CD1c-positive myeloid dendritic cell (primary cell): ENCODE measurements at regions not wholly inside any gene's neighbourhood (a gene's known extent, or its start where the extent isn't known, plus 50 kb on each side); places are given as distances from the start of the nearest gene placed in this dataset.
"Not testable (repeated sequence)": the region's sequence is repeated elsewhere in the genome, so short reads cannot be mapped to it uniquely, and the experiment has no call there.

Experiments used
- DNase-seq: peaks from one replicate; pipeline ENCODE4 v3.0.0-alpha.2; 2016; ENCODE audit errors: extremely low spot score

DNA sequence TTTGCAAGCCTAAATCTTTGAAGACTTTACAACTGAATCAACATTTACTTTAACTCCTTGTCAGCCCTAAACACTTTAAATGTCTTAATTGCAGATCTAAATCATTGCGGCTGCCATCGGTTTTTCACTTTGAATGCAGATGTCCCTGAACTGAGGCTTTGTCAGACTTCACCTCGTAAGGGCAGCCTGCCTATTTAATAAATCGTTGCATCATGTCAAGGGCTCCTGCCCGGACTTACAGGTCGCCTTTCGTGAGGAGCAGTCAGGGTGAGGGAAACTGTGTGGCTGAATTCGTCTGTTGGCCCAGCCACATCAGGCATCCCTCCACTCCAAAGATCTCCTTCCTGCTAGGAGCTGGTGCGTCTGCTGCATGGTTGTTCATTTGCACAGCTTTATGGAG, 368.2 kb upstream of the NPVF start:
- no peak for DNase-seq

DNA sequence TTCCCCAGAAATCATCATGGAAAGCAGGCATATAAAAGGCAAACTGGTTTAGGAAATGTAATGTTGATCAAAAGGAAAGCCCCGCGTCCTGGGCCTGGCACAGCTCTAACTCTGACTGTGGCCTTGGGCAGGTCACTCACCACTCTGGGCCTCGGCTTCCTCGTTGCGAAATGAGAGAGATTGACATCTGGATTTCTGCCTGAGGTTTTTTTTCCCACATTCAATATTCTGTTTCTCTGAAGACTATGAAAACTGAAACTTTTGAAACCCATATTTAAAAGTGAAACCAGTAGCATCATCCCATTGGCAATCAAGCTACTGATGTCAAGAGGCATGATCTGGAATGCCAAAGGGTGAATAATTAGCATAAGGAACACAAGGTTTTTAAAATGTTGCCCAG, 369.7 kb upstream of the NPVF start:
- DNase-seq: no peak

DNA sequence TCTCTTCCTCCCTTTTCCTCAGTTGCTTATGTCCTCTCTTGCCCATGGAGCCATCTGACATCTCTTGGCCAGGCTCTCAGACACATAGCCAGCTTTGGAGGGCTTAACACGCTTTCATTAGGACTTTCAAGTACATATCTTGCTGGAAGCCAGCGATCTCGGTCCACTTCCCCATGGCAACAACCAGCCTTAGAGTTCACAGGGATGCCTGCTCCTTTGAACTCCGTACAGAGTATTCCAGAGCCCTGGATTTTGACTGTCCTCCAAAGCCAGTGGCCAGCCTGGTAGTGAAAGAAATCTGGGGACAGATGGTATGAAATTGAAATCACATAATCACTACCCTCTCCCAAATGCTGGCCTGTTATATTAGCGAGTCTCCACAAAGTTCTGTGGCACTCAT, 370.5 kb upstream of the NPVF start:
- no peak for DNase-seq

DNA sequence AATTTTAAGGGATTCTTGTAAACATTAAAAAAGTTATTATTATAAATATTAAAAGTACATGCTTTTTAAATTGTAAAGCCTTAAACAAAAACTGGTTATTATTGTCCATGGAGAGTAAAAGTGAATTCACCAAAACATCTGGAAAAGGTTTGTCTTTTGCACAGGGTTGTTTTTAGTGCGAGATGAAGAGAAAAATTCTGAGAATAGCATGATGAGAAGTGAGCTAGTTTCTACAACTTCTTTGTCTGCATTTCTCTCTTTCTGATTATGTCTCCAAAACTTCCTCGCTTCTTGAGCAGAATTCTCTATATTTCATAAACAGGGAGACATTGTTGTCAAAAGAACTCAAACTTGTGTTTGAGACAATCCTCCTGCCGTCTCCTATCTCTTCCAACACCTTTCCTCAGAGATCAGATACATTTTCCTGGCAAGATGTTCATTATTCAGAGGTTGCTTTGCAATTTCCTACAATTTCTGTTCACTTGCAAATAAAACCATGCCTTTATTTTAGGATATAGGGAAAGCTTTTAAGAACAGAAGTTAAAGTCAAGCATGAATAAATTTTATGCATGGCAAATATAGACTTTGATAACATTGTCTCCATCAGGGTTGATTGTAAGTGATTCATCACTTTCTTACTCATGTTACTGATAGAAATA, 372.1 kb upstream of the NPVF start:
- no peak for DNase-seq

DNA sequence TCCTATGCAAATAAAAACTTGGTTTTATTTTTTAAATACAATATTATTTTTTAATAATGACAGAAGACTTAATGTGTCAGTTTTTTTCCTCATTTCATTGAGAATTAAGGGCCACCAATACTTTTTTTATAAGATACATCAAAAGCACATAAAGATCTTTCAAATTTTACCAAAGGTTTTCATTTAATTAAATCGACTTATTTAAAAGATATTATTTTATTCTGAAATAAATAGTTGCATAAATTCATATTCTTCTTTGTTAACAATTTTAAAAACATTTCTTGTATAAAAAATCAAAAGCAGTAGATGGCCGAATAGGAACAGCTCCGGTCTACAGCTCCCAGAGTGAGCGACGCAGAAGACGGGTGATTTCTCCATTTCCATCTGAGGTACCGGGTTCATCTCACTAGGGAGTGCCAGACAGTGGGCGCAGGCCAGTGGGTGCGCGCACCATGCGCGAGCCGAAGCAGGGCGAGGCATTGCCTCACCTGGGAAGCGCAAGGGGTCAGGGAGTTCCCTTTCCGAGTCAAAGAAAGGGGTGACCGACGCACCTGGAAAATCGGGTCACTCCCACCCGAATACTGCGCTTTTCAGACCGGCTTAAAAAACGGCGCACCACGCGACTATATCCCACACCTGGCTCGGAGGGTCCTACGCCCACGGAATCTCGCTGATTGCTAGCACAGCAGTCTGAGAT, 374.6 kb upstream of the NPVF start:
- DNase-seq: not testable (repeated sequence)

DNA sequence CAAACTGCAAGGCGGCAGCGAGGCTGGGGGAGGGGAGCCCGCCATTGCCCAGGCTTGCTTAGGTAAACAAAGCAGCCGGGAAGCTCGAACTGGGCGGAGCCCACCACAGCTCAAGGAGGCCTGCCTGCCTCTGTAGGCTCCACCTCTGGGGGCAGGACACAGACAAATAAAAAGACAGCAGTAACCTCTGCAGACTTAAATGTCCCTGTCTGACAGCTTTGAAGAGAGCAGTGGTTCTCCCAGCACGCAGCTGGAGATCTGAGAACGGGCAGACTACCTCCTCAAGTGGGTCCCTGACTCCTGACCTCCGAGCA, 375.1 kb upstream of the NPVF start:
- DNase-seq: not testable (repeated sequence)

DNA sequence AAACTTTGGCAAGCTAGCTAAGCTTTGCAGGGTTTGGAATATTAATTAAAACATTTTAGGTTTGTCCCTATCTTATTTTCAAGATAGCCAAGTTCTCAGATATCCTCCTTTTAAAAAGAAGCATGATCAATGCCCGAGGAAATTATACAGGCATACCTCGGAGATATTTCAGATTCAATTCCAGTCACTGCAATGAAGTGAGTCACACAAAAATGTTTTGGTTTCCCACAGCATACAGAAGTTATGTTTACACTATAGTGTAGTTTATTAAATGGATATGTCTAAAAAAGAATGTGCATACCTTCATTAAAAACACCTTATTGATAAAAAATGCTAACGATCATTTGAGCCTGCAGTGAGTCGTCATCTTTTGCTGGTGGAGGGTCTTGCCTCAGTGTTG, 382.9 kb upstream of the NPVF start:
- no peak for DNase-seq

DNA sequence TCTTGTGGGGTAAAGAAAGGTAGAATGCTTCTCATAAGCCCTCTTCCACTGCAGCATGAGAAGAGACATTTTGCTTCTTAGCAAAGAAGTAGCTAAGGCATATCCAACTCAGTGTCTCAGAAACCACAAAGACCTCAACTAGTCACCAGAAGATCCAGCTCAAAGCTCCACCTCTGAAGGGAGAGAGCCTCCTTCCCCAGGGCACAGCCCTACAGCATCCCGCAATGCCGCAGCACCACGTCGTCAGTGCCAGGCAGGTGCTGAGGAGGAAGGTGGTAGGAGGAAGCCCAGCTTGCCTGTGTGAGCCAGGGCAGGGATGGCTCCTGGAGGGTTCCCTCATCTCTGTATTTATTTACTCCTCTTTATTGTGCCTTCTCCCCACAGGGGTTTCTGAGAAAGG, 385.6 kb upstream of the NPVF start:
- DNase-seq: no peak

DNA sequence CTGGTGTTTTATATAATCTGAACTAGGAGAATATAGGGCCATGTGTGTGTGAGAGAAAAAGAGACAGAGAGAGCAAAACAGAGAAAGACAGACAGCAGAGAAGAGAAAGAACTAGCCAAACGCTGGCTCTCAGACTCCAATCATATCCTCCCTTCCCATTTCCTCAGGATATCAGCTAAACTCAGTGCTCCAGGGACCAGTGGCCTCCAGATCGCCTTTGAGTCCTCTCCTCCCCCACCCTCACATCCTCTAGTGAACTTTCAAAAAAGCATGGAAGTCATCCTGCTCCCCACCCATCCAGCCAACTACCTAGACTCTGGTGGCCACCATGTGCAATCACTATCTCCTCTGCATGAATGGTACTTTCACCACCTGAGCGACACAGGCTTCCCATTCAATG, 386.1 kb upstream of the NPVF start:
- DNase-seq: no peak

DNA sequence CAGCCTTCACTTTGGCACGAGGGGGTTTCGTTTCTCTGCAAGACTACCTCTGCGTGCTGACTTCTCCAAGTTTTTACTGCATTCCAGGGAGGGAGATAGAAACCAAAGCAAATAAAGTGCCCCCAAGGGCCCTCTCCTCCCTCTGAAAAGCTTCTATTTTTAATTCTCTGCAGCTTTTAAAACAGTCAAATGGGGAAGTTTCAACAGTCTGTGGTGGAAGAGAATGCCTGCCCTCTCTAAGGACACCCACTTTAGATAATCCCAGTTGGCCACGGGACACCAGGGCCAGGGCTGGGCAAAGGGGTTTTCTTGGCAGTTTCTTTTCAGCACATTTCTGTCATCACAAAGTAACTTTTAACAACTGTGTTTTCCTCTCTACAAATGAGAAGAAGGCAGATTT, 386.7 kb upstream of the NPVF start:
- no peak for DNase-seq

DNA sequence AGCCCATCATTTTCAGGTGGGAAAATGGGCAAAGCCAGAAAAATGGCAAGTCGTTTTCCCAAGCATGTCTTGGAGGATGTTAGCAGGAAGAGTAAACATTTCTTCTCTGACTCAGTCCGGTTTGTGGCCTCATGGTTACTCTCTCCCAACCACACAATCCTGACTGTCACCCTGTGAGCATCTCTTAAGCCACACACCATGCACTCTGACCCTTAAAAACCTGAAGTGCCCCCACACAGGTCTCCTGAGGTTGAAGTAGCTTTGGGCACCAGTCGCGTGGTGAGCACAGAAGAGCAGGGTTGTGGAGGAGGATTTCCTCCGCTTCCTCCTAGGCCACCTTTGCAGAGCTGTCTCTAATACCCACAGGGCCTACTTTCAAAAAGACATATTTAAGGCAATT, 387.3 kb upstream of the NPVF start:
- DNase-seq: no peak

DNA sequence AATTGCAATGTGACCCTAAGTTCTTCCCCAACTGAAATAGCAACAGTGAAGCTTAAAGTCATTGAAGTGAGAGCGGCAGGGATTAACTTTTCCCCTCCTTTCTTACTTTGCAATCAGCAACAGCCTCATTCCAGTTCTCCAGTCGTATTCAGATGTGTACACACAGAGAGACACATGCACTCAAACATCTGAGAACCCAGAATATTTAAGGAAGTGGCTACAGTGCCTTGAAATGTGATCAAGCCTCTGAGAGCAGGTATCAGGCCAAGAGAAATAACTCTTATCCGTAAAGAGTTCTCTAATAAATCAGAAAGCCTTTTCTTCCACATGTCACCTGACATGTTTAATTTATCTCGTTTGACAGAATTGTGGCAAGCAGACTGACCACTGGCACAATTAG, 388.9 kb upstream of the NPVF start:
- no peak for DNase-seq

DNA sequence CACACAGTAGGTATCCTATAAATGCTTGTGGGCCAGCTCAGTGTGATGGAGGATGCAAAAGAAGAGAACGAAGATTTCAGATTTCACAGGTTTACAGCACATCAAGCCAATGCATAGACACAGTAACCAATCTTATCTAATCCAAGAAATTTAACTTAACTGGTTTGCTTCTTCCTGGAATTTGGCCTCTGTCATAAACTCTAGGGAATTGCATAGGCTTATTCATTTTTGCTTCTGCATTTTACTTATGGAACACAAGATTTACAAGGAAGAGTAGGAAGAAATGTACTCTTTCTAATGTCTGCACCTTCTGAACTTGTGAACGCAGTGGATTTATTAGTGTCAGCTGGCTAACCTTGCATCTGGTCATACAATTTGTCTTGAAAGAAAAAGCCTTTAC, 389.4 kb upstream of the NPVF start:
- no peak for DNase-seq

DNA sequence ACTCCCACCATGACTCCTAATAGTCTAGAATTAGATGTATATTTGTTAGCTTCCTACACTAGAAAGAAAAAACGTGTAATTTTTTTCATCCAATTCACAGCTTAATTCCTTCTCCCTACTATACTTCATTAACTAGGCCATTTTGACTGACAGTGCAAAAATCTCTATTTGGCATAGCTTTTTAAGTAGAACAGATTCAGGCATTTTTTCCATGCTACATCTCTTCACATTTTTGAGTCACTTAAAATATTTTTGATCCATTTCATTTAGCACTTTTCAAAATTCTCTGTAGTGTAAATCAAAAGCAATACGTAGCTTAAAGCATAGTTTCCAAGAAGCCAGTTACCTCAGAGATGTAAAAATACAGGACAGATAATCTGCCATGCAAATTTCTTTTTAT, 391.1 kb upstream of the NPVF start:
- no peak for DNase-seq

DNA sequence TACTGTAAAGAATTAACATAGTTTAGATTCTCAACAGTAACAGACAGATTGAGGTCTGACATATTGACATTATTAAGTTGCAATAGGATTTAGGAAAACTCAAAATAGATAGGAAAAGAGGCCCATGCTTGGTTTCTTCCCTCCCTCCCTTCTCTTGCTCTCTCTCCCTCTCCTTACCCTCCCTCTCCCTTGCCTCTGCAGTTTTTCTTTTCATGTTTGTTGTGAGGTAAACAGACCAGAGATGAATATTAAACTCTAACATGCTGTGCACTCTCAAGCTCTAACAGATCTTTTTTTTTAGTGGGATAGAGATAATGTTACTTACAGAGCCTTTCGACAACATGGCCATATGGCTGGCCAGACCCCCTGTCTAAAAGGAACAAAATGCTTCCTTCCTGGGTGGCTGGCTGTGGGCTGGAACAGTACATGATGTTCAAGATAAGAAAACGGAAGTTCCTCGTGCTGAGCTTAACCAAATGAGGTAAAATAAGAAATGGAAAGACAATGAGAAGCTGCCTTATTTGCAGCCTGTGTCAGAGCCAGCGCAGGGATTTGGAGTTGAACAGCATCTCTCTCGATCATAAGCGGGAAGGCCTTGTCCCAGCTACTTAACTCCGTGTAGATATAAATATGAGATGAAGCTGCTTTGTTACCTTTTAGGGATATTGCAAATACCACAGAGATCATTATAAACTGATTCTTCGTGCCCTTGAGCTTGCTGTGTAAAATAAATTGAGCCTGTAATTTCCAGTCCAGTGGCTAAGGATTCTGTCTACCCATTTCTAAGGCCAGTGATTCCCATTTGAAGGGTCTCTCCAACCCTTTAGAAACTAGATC, 391.9 kb upstream of the NPVF start:
- DNase-seq: peak; percentile 25

DNA sequence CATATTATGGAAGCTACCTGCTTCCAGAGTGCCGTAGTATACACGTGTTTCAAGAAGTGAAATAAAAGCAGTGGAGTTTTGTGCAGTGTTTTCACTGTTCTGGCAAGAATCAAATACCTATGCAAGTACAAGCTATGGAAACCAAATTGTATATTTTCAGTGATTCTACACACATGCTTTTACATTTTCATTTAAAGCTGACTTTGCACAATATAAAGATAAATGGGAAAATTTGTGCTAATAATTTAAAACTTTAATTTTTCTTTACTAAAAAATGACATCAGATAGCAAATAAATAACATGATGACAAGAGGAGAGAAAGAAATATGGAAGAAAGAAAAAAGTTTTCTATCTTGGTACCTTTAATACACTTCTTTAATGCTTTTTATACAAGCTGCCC, 393.7 kb upstream of the NPVF start:
- DNase-seq: no peak

DNA sequence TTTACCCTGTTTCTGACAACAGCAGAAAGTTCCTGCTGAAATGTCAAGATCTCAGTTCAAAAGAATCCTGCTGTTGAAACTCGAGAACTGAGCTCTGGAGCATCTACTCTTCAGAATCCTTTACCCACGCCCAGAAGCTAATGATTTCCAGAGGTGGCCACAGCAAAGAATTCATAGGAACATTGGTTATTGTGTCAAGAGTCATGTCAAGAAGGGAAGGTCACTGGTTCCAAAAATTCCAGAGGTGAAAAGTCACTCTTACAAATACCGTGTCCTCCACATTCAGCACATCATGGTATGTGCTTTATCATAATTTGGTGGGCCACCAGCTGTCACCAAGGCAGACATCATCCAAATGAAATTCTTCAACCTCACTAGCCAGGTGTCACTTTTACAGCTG, 394.4 kb upstream of the NPVF start:
- DNase-seq: no peak

DNA sequence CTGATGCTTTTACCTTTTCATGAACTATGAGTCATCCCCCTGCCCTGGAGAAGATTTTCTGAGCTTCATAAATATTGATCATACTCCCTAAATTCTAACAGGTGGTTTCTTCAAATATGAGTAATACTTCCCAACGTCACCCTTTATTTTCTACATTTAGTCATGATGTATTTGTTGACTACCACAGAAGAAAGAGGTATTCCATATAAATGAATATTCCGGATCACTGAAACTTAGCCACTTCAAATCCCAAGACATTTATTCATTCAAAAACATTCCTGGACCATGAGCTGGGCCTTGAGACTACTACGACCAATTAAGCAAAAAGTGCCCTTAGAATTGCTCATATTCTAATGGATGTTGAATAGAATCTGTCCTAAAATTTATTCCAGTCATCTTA, 395.8 kb upstream of the NPVF start:
- DNase-seq: no peak

DNA sequence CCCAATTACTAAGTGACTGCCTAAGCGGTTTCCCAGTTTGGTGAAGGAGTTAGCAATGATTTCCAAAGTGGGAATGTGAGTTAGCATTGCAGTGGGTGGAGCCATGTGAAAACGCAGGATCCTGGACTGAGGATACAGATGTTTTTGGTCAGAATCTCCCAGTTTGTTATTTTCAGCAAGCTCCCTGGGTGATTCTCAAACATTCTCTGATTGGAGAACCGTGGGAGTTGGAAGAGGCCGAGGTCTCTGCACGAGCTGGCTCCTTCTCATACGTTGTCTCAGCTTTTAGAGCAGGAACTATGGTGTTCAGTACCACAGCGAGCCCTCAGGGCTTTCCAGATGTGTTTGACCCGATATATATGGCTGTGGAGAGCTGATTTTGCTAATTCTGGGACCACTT, 396.5 kb upstream of the NPVF start:
- DNase-seq: no peak

DNA sequence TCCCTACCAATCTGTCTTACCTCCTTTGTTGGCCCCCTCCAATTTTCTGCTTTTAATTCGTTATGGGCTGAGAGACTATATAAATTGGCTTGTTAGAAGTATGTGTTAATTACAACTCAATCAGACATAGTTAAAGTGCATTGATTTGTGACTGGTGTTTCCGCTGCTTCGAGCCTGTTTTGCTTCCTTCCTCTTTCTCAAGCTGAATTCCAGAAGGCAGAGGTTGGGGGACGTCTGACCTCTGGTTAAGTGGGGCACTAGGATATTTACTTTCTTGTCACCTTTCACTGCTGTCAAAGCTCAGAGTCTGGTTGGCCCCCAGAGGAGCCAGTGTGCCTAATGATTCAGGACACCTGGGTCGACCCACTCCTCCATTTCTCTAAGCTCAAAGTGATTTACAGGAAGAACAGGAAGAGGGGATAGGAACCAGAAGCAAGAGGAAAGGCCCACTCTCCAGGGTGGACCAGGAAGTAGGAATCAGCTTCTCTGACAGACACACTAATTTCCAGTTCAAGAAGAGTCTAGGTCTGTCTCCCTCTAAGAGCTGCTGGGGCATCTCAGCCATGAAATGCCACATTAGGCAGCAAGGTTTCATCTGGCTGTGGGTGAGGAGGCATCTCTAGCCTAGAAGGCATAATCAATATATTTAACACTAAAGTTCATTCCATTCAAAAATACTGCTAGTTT, 397.2 kb upstream of the NPVF start:
- no peak for DNase-seq

DNA sequence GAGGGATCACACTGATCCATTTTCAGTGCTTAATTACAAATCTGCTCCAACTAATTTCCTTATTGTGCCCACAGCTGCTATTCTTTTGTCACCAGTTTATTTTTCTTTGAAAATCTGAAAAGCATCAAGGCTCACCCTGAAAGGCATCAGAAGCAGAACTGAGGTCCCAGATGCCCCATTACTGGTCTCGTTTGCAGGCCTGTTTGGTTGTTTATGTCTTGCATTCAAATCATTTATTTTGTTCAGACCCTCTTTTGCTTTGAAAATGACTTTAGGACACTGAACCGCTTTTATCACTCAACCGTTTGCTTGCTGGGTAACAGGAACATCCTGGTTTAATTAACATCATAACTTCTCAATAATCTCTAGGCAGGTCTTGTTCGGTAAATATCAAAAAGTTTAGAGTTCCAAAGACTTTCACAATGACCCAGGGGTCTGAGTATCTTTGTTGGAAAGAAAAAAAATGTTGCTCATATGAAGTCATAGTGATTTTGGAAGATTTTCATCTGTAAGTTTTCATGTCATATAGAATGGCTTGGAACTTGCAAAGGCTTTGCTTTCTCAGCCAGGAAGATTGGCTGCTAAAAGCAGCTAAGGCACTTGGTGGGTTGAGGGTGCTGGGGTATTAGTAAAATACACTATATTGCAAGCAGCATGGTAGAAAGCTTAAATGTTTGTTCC, 398.3 kb upstream of the NPVF start:
- no peak for DNase-seq

DNA sequence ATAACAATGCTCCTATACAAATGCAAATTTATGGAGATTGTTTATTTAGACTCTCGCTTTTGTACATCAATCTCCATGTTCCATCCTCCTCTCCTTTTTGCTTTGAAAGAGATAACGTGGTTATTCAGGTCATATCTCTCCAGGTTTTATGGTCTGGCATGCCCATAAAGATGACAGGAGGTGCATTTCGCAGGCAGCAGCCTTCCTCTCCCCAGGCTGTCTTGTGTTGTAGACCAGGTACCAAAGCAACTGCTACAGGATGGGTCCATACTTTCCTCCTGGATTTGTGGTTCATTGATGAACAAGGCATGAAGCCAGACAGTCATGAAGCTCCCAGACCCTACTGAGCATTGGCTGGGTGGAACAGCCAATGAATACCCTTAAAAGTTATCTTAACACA, 400.2 kb upstream of the NPVF start:
- no peak for DNase-seq
